GM20000 (cell line): ENCODE measurements at regions not wholly inside any gene's neighbourhood (a gene's known extent, or its start where the extent isn't known, plus 50 kb on each side); places are given as distances from the start of the nearest gene placed in this dataset.

ENCODE experiments used
- DNase-seq: peaks from one replicate; pipeline ENCODE4 v3.0.0; 2012; ENCODE audit warnings: low spot score
- TF ChIP-seq, protein P1 (sequence below): IDR thresholded peaks from 2 replicates; pipeline ENCODE4 v1.5.1; 2012; ENCODE audit warnings: mild to moderate bottlenecking, control low read depth; ENCODE audit errors: extremely low read depth, missing control alignments

GRCh38 chr20:59526242-59527225 lies 77.8 kb upstream of the PHACTR3 start:
- TF ChIP-seq, protein P1, sequence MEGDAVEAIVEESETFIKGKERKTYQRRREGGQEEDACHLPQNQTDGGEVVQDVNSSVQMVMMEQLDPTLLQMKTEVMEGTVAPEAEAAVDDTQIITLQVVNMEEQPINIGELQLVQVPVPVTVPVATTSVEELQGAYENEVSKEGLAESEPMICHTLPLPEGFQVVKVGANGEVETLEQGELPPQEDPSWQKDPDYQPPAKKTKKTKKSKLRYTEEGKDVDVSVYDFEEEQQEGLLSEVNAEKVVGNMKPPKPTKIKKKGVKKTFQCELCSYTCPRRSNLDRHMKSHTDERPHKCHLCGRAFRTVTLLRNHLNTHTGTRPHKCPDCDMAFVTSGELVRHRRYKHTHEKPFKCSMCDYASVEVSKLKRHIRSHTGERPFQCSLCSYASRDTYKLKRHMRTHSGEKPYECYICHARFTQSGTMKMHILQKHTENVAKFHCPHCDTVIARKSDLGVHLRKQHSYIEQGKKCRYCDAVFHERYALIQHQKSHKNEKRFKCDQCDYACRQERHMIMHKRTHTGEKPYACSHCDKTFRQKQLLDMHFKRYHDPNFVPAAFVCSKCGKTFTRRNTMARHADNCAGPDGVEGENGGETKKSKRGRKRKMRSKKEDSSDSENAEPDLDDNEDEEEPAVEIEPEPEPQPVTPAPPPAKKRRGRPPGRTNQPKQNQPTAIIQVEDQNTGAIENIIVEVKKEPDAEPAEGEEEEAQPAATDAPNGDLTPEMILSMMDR: no peak
- no peak for DNase-seq

GRCh38 chr20:59530782-59531181 lies 73.6 kb upstream of the PHACTR3 start:
- TF ChIP-seq, protein P1: no peak
- no peak for DNase-seq

DNA sequence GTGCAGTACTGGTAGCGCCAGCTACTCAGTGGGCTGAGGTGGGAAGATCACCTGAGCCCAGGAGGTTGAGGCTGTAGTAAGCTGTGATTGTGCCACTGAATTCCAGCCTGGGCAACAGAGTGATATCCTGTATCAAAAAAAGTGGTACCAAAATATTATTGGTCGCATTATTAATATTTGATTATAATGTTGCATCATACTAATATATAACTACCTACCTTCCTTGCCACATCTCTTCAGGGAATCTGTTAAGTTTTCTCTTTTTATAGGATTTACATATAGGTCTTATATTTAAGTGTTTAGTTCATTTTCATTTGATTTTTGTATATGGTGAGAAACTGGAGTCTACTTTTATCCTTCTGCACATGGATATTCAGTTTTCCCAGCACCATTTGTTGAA lies 66.3 kb upstream of the PHACTR3 start:
- DNase-seq: no peak
- TF ChIP-seq, protein P1: no peak

DNA sequence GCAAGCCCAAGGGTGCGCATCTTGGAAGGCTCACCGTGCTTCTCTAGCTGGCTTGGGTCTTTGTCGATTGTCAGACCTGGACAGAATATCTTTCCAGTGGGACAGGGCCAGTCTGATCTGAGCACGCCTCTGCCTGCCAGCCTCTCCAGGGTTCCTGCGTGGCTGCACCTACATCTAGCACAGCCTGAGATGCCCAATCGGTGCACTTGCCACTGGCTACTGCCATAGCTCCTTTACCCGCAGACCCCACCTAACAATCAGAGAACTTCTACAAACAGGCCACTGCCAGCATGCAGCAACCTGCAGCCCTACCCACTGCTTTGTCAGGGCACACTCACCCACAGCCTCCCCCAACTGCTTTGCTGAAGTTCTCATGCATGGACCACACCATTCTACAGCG lies 56.7 kb upstream of the PHACTR3 start:
- TF ChIP-seq, protein P1: no peak
- DNase-seq: no peak
